Effector memory CD8-positive, alpha-beta T cell (primary cell): ENCODE measurements at regions not wholly inside any gene's neighbourhood (a gene's known extent, or its start where the extent isn't known, plus 50 kb on each side); places are given as distances from the start of the nearest gene placed in this dataset.
"Not testable (repeated sequence)": the region's sequence is repeated elsewhere in the genome, so short reads cannot be mapped to it uniquely, and the experiment has no call there.

Experiments
- ATAC-seq: fragments of 150-1000 bp; cut with Tn5 transposase; replicated peaks from 2 replicates; pipeline ENCODE4 v1.10.0; 2021; ENCODE audit warnings: mild to moderate bottlenecking, moderate library complexity
- DNase-seq, 3 experiments: peaks; one replicate each; pipeline ENCODE4 v3.0.0; 2021
- H3K27ac Mint-ChIP-seq, 2 donors: one replicate each; pipeline ENCODE4 v1.8.0; 2022; ENCODE audit warnings: mild to moderate bottlenecking in 2 of 2, mixed read lengths in 2 of 2, moderate library complexity in 2 of 2
- H3K27me3 Mint-ChIP-seq, 2 donors: one replicate each; pipeline ENCODE4 v1.8.0; 2022; ENCODE audit warnings: mixed read lengths in 2 of 2
- H3K36me3 Mint-ChIP-seq: one replicate; pipeline ENCODE4 v1.8.0; 2022; ENCODE audit warnings: mild to moderate bottlenecking, moderate library complexity, mixed read lengths; ENCODE audit not compliant: insufficient read depth
- H3K4me1 Mint-ChIP-seq, 2 donors: one replicate each; pipeline ENCODE4 v1.8.0; 2022; ENCODE audit warnings: low read depth in 2 of 2, mixed read lengths in 2 of 2
- H3K4me3 Mint-ChIP-seq, 2 donors: one replicate each; pipeline ENCODE4 v1.8.0; 2022; ENCODE audit warnings: mild to moderate bottlenecking in 2 of 2, mixed read lengths in 2 of 2, moderate library complexity in 2 of 2
- H3K9me3 Mint-ChIP-seq, 2 donors: one replicate each; pipeline ENCODE4 v1.8.0; 2022; ENCODE audit warnings: mixed read lengths in 2 of 2

- DNase-seq (no peak), ATAC-seq (no peak)
- Mint-ChIP-seq H3K9me3 (no peaks in the 10 kb centered on the region), H3K4me3 (no peak overlapping the region), H3K4me1 (peaks cover 0 to 3% of the 10 kb centered on the region in 2 donors), H3K27ac (no peak overlapping the region), H3K36me3 (no peaks in the 10 kb centered on the region), H3K27me3 (no peaks in the 10 kb centered on the region)
These were observed 116.7 kb upstream of the RANBP3L start for GRCh38 chr5:36418152-36418979.

- no peak for ATAC-seq
- no peaks in the 10 kb centered on the region for H3K9me3 Mint-ChIP-seq
- no peak for DNase-seq
- H3K4me1 Mint-ChIP-seq: peaks cover 0 to 3% of the 10 kb centered on the region in 2 donors
- no peaks in the 10 kb centered on the region for H3K36me3 Mint-ChIP-seq
- H3K4me3 Mint-ChIP-seq: no peak overlapping the region
- H3K27me3 Mint-ChIP-seq: no peaks in the 10 kb centered on the region
- H3K27ac Mint-ChIP-seq: no peak overlapping the region
These were observed 119.6 kb upstream of the RANBP3L start for GRCh38 chr5:36421256-36421655.

GRCh38 chr5:36422952-36423351, 121.2 kb upstream of the RANBP3L start:
- Mint-ChIP-seq H3K27ac (no peak overlapping the region), H3K27me3 (no peaks in the 10 kb centered on the region), H3K9me3 (no peaks in the 10 kb centered on the region), H3K36me3 (no peaks in the 10 kb centered on the region), H3K4me1 (peaks cover 0 to 3% of the 10 kb centered on the region in 2 donors), H3K4me3 (no peak overlapping the region)
- ATAC-seq: no peak
- DNase-seq: no peak

GRCh38 chr5:36423578-36424307, 122.0 kb upstream of the RANBP3L start:
- no peak overlapping the region for H3K4me3 Mint-ChIP-seq
- DNase-seq (no peak), ATAC-seq (no peak)
- H3K36me3 Mint-ChIP-seq: no peaks in the 10 kb centered on the region
- H3K27me3 Mint-ChIP-seq: no peaks in the 10 kb centered on the region
- H3K27ac Mint-ChIP-seq: no peak overlapping the region
- peaks cover 0 to 3% of the 10 kb centered on the region in 2 donors for H3K4me1 Mint-ChIP-seq
- no peaks in the 10 kb centered on the region for H3K9me3 Mint-ChIP-seq

- DNase-seq, H3K4me1 Mint-ChIP-seq, ATAC-seq, H3K36me3 Mint-ChIP-seq, H3K4me3 Mint-ChIP-seq, H3K9me3 Mint-ChIP-seq, H3K27ac Mint-ChIP-seq: not testable (repeated sequence)
- H3K27me3 Mint-ChIP-seq: peaks cover 15 to 18% of the 10 kb centered on the region in 2 donors
These were observed 124.4 kb upstream of the RANBP3L start for GRCh38 chr5:36426070-36426469.

- Mint-ChIP-seq H3K9me3 (no peaks in the 10 kb centered on the region), H3K4me3 (no peak overlapping the region), H3K36me3 (no peaks in the 10 kb centered on the region), H3K27ac (no peak overlapping the region), H3K4me1 (no peaks in the 10 kb centered on the region), H3K27me3 (peaks cover 47 to 50% of the 10 kb centered on the region in 2 donors)
- no peak for ATAC-seq
- no peak for DNase-seq
These were observed 133.8 kb upstream of the RANBP3L start for GRCh38 chr5:36435516-36435915.

- Mint-ChIP-seq H3K4me1 (no peaks in the 10 kb centered on the region), H3K27me3 (peaks cover 39 to 42% of the 10 kb centered on the region in 2 donors), H3K9me3 (no peaks in the 10 kb centered on the region), H3K27ac (no peak overlapping the region), H3K4me3 (no peak overlapping the region), H3K36me3 (no peaks in the 10 kb centered on the region)
- ATAC-seq (no peak), DNase-seq (no peak)
These were observed 134.6 kb upstream of the RANBP3L start for GRCh38 chr5:36436306-36436705.

- H3K9me3 Mint-ChIP-seq: no peaks in the 10 kb centered on the region
- no peak overlapping the region for H3K4me3 Mint-ChIP-seq
- no peaks in the 10 kb centered on the region for H3K4me1 Mint-ChIP-seq
- no peak overlapping the region for H3K27ac Mint-ChIP-seq
- no peaks in the 10 kb centered on the region for H3K36me3 Mint-ChIP-seq
- H3K27me3 Mint-ChIP-seq: peaks cover 44 to 47% of the 10 kb centered on the region in 2 donors
- DNase-seq (no peak), ATAC-seq (no peak)
These were observed 137.3 kb upstream of the RANBP3L start for GRCh38 chr5:36438765-36439561.

- Mint-ChIP-seq H3K4me3 (no peak overlapping the region), H3K36me3 (no peaks in the 10 kb centered on the region), H3K27me3 (peaks cover 50 to 58% of the 10 kb centered on the region in 2 donors), H3K27ac (no peak overlapping the region), H3K9me3 (no peaks in the 10 kb centered on the region), H3K4me1 (no peaks in the 10 kb centered on the region)
- ATAC-seq (no peak), DNase-seq (no peak)
These were observed 138.6 kb upstream of the RANBP3L start for GRCh38 chr5:36440300-36440699.

GRCh38 chr5:36441280-36441679, 139.6 kb upstream of the RANBP3L start:
- DNase-seq (no peak), ATAC-seq (no peak)
- no peaks in the 10 kb centered on the region for H3K36me3 Mint-ChIP-seq
- H3K4me1 Mint-ChIP-seq: no peaks in the 10 kb centered on the region
- no peak overlapping the region for H3K27ac Mint-ChIP-seq
- H3K9me3 Mint-ChIP-seq: no peaks in the 10 kb centered on the region
- H3K27me3 Mint-ChIP-seq: peaks cover 42 to 51% of the 10 kb centered on the region in 2 donors
- H3K4me3 Mint-ChIP-seq: no peak overlapping the region

- Mint-ChIP-seq H3K4me3 (no peak overlapping the region), H3K36me3 (no peaks in the 10 kb centered on the region), H3K27me3 (peaks cover 32 to 40% of the 10 kb centered on the region in 2 donors), H3K27ac (no peak overlapping the region), H3K9me3 (no peaks in the 10 kb centered on the region), H3K4me1 (no peaks in the 10 kb centered on the region)
- ATAC-seq (no peak), DNase-seq (no peak)
These were observed 140.7 kb upstream of the RANBP3L start for GRCh38 chr5:36442352-36442751.

- H3K27me3 Mint-ChIP-seq: peaks cover 28 to 37% of the 10 kb centered on the region in 2 donors
- H3K4me1 Mint-ChIP-seq: no peaks in the 10 kb centered on the region
These were observed 141.1 kb upstream of the RANBP3L start for GRCh38 chr5:36442796-36443195.

GRCh38 chr5:36443941-36444340, 142.2 kb upstream of the RANBP3L start:
- Mint-ChIP-seq H3K4me3 (no peak overlapping the region), H3K27ac (no peak overlapping the region), H3K9me3 (no peaks in the 10 kb centered on the region), H3K27me3 (peaks cover 27 to 33% of the 10 kb centered on the region in 2 donors), H3K4me1 (no peaks in the 10 kb centered on the region), H3K36me3 (no peaks in the 10 kb centered on the region)
- DNase-seq: no peak
- ATAC-seq: no peak

More at GRCh38 chr5:36442796-36443195, 141.1 kb upstream of the RANBP3L start:
- H3K4me3 Mint-ChIP-seq: no peak overlapping the region
- H3K36me3 Mint-ChIP-seq: no peaks in the 10 kb centered on the region
- H3K9me3 Mint-ChIP-seq: no peaks in the 10 kb centered on the region
- DNase-seq: no peak
- no peak overlapping the region for H3K27ac Mint-ChIP-seq
- ATAC-seq: no peak
